Glutamatergic neuron (in vitro differentiated cells): ENCODE measurements at regions not wholly inside any gene's neighbourhood (a gene's known extent, or its start where the extent isn't known, plus 50 kb on each side); places are given as distances from the start of the nearest gene placed in this dataset.

Experiments used
- DNase-seq: peaks from one replicate; pipeline ENCODE4 v3.0.0; 2022
- H3K27ac Mint-ChIP-seq: one replicate; pipeline ENCODE4 v1.8.0; 2020; ENCODE audit warnings: mild to moderate bottlenecking, mixed read lengths, inconsistent platforms; ENCODE audit not compliant: unreplicated experiment
- H3K27me3 Mint-ChIP-seq: one replicate; pipeline ENCODE4 v1.8.0; 2020; ENCODE audit warnings: mild to moderate bottlenecking, moderate library complexity, mixed read lengths, inconsistent platforms; ENCODE audit not compliant: unreplicated experiment
- H3K36me3 Mint-ChIP-seq: one replicate; pipeline ENCODE4 v1.8.0; 2020; ENCODE audit warnings: mild to moderate bottlenecking, mixed read lengths, inconsistent platforms; ENCODE audit not compliant: unreplicated experiment
- H3K4me1 Mint-ChIP-seq: one replicate; pipeline ENCODE4 v1.8.0; 2020; ENCODE audit warnings: mild to moderate bottlenecking, low read depth, mixed read lengths, inconsistent platforms; ENCODE audit not compliant: unreplicated experiment
- H3K4me3 Mint-ChIP-seq: one replicate; pipeline ENCODE4 v1.8.0; 2020; ENCODE audit warnings: mild to moderate bottlenecking, mixed read lengths, inconsistent platforms; ENCODE audit not compliant: unreplicated experiment
- H3K9me3 Mint-ChIP-seq: one replicate; pipeline ENCODE4 v1.8.0; 2020; ENCODE audit warnings: mild to moderate bottlenecking, moderate library complexity, mixed read lengths, inconsistent platforms; ENCODE audit not compliant: unreplicated experiment
- TF ChIP-seq, protein P1 (sequence below): fragments of 200-600 bp; sonication (generic); IDR thresholded peaks from one replicate; pipeline ENCODE4 v1.5.0; 2021; ENCODE audit not compliant: partially characterized antibody, unreplicated experiment

DNA sequence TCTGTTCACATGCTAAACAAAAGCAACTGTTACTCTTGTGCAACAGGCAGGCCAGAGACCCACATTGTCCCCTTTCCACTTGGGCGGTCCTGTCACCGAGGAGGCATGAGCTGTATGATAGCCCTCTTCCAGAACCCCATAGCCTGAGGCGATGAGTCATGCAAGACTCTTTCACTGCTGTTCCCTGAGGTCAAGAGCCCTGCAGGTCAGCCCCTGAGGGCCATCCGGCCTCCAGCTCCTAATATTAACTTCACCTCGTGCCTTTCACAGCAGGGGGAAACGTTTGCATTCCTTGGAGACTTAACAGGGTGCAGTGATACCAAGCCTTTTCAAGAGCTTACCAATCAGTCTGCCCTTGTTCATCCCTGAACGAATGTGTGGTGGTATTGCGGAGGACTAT is 253.3 kb upstream of the ECI2 start:
- Mint-ChIP-seq H3K9me3 (no peaks in the 10 kb centered on the region), H3K27me3 (no peaks in the 10 kb centered on the region), H3K4me1 (no peaks in the 10 kb centered on the region), H3K4me3 (no peak overlapping the region), H3K36me3 (peaks cover 15% of the 10 kb centered on the region), H3K27ac (no peak overlapping the region)
- TF ChIP-seq, protein P1, sequence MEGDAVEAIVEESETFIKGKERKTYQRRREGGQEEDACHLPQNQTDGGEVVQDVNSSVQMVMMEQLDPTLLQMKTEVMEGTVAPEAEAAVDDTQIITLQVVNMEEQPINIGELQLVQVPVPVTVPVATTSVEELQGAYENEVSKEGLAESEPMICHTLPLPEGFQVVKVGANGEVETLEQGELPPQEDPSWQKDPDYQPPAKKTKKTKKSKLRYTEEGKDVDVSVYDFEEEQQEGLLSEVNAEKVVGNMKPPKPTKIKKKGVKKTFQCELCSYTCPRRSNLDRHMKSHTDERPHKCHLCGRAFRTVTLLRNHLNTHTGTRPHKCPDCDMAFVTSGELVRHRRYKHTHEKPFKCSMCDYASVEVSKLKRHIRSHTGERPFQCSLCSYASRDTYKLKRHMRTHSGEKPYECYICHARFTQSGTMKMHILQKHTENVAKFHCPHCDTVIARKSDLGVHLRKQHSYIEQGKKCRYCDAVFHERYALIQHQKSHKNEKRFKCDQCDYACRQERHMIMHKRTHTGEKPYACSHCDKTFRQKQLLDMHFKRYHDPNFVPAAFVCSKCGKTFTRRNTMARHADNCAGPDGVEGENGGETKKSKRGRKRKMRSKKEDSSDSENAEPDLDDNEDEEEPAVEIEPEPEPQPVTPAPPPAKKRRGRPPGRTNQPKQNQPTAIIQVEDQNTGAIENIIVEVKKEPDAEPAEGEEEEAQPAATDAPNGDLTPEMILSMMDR: no peak
- DNase-seq: no peak

DNA sequence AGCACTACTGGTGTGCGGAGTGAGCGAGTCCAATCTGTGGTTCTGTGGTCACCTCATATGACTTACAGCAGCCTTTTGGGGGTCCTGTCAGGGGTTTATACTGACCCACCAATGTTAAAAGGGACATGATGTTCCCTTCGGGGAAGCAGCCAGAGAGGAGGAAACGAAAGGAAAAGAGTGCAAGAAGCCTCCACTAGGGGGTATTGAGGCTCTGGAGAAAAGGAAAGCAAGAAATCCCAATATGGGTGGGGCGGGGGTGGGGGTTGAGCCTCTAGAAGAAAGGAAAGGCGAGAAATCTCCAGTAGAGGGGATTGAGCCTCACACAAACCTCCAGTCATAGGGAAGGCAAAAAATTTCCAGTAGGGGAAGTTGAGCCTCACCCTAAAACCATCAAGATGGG is 249.3 kb upstream of the ECI2 start:
- Mint-ChIP-seq H3K36me3 (peaks cover 39% of the 10 kb centered on the region), H3K4me3 (no peak overlapping the region), H3K9me3 (peaks cover 5% of the 10 kb centered on the region), H3K4me1 (peaks cover 6% of the 10 kb centered on the region), H3K27ac (no peak overlapping the region), H3K27me3 (peaks cover 4% of the 10 kb centered on the region)
- TF ChIP-seq, protein P1: no peak
- DNase-seq: no peak

DNA sequence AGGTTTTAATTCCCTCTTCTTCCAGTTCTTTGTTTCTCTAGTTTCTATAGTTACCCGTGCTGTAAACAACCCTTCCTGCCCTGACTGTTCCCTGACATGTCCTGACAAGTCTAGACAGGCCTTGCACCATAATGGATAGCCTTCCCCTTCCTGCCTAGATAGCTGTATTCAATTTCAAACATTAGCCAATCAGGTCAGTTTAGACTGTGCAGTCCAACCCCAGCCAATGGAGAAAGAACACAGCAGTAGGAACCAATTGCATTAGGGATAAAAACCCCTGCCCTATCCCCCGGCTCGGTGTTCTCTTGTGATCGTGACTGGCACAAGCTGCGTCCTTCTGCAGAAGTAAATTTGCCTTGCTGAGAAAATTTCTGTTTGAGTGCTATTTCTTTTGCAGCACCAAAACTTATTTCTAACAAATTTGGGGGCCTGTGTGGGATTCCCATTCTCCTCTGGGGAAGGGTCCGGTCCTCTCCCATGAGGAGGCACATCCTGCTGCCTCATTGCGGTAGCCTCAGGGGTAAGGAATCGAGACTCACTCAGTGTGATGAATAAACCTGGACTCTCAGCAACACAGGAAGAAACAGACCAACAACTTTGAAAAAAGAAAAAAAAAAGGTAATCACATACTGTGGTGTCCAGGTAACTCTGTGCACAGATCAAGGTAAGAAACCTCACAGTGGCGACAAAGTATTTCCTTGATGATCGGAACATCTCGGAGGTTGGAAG is 248.7 kb upstream of the ECI2 start:
- Mint-ChIP-seq H3K9me3 (peaks cover 5% of the 10 kb centered on the region), H3K27ac (peak overlapping the region; percentile 36), H3K27me3 (peaks cover 4% of the 10 kb centered on the region), H3K36me3 (peaks cover 39% of the 10 kb centered on the region), H3K4me3 (no peak overlapping the region), H3K4me1 (peaks cover 6% of the 10 kb centered on the region)
- TF ChIP-seq, protein P1: no peak
- no peak for DNase-seq

DNA sequence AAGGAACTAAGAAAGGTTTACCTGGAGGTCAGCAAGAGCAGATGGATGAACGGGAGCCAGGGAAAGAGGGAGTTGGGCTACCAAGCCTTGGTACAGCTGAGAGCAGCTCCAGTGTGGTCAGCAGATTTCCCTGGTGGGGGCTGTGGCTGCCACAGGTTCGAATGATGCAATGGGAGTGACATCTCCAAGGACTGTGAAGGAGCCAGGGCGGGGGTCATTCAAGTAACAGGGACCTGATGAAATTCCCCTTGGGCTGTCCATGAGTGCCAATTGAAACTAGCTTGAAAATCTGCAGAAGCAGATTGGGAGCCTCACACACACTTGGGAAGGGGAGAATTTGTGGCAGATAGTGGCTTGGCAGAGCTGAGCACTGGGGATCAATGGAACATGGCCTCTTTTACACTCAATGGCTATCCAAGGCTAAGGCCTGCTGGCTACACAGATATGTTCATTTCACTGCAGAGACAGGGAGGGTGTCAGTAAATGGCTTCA is 247.0 kb upstream of the ECI2 start:
- H3K4me3 Mint-ChIP-seq: no peak overlapping the region
- peaks cover 34% of the 10 kb centered on the region for H3K36me3 Mint-ChIP-seq
- H3K27ac Mint-ChIP-seq: no peak overlapping the region
- H3K4me1 Mint-ChIP-seq: peaks cover 10% of the 10 kb centered on the region
- peaks cover 7% of the 10 kb centered on the region for H3K27me3 Mint-ChIP-seq
- TF ChIP-seq, protein P1: no peak
- DNase-seq: no peak
- peaks cover 10% of the 10 kb centered on the region for H3K9me3 Mint-ChIP-seq

DNA sequence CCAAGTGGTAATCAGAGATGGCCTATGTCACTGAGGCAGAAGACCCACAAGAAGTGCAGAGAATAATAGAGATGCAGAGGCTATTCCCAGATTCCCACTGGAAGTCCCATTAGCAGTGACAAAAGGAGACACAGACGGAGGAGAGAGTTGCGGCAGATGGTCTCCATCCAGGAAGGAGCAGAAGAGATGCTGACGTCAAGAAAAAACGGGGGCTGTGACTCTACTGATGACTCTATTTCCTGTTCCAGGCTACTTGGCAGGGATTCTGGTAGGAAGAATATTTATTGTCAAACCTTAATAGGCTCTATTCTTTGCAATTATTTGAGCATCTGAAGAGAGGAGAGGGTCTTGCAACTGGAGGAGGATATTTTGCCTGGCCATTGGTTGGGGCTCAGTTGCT is 246.0 kb upstream of the ECI2 start:
- Mint-ChIP-seq H3K4me1 (peaks cover 10% of the 10 kb centered on the region), H3K27me3 (peaks cover 10% of the 10 kb centered on the region), H3K36me3 (peaks cover 34% of the 10 kb centered on the region), H3K4me3 (no peak overlapping the region), H3K27ac (no peak overlapping the region), H3K9me3 (peaks cover 10% of the 10 kb centered on the region)
- no peak for DNase-seq
- TF ChIP-seq, protein P1: no peak
